Astrocyte of the spinal cord (primary cell): ENCODE measurements at regions not wholly inside any gene's neighbourhood (a gene's known extent, or its start where the extent isn't known, plus 50 kb on each side); places are given as distances from the start of the nearest gene placed in this dataset.

Experiments
- DNase-seq: peaks from one replicate; pipeline ENCODE4 v3.0.0; 2011; ENCODE audit warnings: low read depth, low spot score
- H3K4me3 ChIP-seq: 2 replicates; pipeline ENCODE4 v1.5.1; 2011; ENCODE audit warnings: low read depth, mild to moderate bottlenecking, low read length, moderate library complexity
- CTCF ChIP-seq: IDR thresholded peaks from 2 replicates; pipeline ENCODE4 v1.5.1; 2012; ENCODE audit warnings: low read depth, mild to moderate bottlenecking, low read length, inconsistent platforms
- in situ Hi-C: cut with HindIII; loops from 2 replicates; pipeline ENCODE4 v1.10.0; 2017; ENCODE audit warnings: low sequenced_read_pairs

GRCh38 chr10:36717118-36717517, 408.3 kb upstream of the ANKRD30A start:
- in situ Hi-C loops: no loop called here
- no peak for TF ChIP-seq CTCF
- DNase-seq: no peak
- no peak overlapping the region for H3K4me3 ChIP-seq

DNA sequence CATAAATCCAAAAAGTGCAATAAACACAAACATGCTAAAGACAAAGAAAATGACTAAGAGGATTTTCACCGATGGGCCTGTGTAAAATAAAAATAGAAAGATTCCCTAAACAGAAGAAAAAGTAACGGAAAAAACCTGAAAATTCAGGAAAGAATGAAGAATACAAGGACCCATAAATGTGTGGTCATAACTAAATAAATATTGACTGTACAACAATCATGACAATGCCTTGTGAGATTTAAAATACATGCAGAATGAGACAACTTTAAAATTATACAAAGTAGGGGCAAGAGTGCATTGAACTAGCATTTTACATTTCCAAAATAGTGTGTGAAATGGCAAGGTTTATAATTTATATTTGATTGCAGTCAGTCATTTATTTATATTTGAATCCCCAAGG, 409.1 kb upstream of the ANKRD30A start:
- no peak for TF ChIP-seq CTCF
- H3K4me3 ChIP-seq: no peak overlapping the region
- in situ Hi-C loops: no loop called here
- no peak for DNase-seq

- in situ Hi-C loops: no loop called here
- H3K4me3 ChIP-seq: no peak overlapping the region
- no peak for TF ChIP-seq CTCF
- peak; percentile 23 for DNase-seq
Observed at GRCh38 chr10:36712695-36713094, 412.7 kb upstream of the ANKRD30A start.

DNA sequence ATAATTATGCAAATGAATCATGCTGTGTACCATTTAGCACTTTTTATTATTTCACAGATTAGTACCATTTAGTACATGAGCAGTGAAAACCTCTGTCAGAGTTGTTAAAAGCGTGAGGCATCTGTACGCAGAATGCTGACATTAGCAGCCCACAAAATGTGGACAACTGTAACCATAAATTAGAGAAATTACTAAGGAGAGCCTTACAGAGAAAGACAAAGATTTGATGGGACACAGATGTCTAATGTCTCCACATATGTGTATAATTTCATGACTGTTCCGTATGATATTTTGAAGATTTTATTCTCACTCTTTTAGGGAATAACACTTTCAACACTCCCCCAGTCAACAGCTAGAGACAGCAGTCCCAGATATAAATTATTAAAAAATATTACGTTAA, 414.0 kb upstream of the ANKRD30A start:
- DNase-seq: no peak
- in situ Hi-C loops: no loop called here
- no peak overlapping the region for H3K4me3 ChIP-seq
- TF ChIP-seq CTCF: no peak

- no peak overlapping the region for H3K4me3 ChIP-seq
- DNase-seq: no peak
- no peak for TF ChIP-seq CTCF
- in situ Hi-C loops: no loop called here
Observed at GRCh38 chr10:36704124-36704523, 421.3 kb upstream of the ANKRD30A start.

- in situ Hi-C loops: no loop called here
- H3K4me3 ChIP-seq: no peak overlapping the region
- TF ChIP-seq CTCF: no peak
- no peak for DNase-seq
Observed at GRCh38 chr10:36703179-36703578, 422.2 kb upstream of the ANKRD30A start.

- H3K4me3 ChIP-seq: no peak overlapping the region
- DNase-seq: no peak
- TF ChIP-seq CTCF: no peak
- in situ Hi-C loops: no loop called here
Observed at GRCh38 chr10:36700123-36700522, 425.3 kb upstream of the ANKRD30A start.
